22Rv1 (cell line): ENCODE measurements at regions not wholly inside any gene's neighbourhood (a gene's known extent, or its start where the extent isn't known, plus 50 kb on each side); places are given as distances from the start of the nearest gene placed in this dataset.

Experiments
- CTCF ChIP-seq: fragments of 450-650 bp; IDR thresholded peaks from 2 replicates; pipeline ENCODE4 v1.5.1; 2017; ENCODE audit warnings: mild to moderate bottlenecking
- ZFX ChIP-seq: fragments of 450-650 bp; IDR thresholded peaks from 2 replicates; pipeline ENCODE4 v1.6.1; 2017; ENCODE audit warnings: antibody characterized with exemption, borderline replicate concordance

- TF ChIP-seq ZFX = no peak
- no peak for TF ChIP-seq CTCF
Observed at GRCh38 chr2:146349334-146349733, 1495.5 kb upstream of the ACVR2A start.
